ENCODE measurements at regions not wholly inside any gene's neighbourhood (a gene's known extent, or its start where the extent isn't known, plus 50 kb on each side); places are given as distances from the start of the nearest gene placed in this dataset.

DNA sequence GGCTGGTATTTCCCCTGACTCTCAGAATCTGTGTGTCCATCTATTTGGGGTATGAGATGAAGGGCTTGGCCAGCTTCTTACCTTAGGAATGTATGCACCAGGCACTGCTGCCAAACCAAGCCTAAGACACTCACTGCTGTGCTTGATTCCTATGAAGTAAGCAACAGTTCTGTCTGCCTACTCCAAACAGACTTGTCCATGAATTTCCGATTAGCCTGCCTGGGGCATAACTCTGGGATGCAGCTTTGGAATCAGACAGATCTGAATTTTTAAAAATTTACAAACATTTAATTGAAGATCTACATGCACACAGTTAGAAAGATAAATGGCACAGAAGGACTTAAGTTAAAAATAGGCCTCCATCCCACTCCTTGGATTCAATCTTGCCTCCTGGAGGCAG, 59.5 kb upstream of the JDP2 start (continued):
- TF ChIP-seq, protein P1, sequence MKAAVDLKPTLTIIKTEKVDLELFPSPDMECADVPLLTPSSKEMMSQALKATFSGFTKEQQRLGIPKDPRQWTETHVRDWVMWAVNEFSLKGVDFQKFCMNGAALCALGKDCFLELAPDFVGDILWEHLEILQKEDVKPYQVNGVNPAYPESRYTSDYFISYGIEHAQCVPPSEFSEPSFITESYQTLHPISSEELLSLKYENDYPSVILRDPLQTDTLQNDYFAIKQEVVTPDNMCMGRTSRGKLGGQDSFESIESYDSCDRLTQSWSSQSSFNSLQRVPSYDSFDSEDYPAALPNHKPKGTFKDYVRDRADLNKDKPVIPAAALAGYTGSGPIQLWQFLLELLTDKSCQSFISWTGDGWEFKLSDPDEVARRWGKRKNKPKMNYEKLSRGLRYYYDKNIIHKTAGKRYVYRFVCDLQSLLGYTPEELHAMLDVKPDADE (IDR thresholded peaks at IDR 0.05): no peak
- TF ChIP-seq EZH2phosphoT487 (IDR thresholded peaks at IDR 0.05; ENCODE audit: unreplicated experiment) (no peak), POLR2AphosphoS5 (IDR thresholded peaks at IDR 0.05; ENCODE audit: low read depth) (no peak), CREB1 (CRISPR knock-in tag; IDR thresholded peaks at IDR 0.05; ENCODE audit: low read depth) (no peak)
- TF ChIP-seq, protein P2, sequence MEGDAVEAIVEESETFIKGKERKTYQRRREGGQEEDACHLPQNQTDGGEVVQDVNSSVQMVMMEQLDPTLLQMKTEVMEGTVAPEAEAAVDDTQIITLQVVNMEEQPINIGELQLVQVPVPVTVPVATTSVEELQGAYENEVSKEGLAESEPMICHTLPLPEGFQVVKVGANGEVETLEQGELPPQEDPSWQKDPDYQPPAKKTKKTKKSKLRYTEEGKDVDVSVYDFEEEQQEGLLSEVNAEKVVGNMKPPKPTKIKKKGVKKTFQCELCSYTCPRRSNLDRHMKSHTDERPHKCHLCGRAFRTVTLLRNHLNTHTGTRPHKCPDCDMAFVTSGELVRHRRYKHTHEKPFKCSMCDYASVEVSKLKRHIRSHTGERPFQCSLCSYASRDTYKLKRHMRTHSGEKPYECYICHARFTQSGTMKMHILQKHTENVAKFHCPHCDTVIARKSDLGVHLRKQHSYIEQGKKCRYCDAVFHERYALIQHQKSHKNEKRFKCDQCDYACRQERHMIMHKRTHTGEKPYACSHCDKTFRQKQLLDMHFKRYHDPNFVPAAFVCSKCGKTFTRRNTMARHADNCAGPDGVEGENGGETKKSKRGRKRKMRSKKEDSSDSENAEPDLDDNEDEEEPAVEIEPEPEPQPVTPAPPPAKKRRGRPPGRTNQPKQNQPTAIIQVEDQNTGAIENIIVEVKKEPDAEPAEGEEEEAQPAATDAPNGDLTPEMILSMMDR (conservative IDR thresholded peaks at IDR 0.05; ENCODE audit: low read depth in 2 of 2): no peak

DNA sequence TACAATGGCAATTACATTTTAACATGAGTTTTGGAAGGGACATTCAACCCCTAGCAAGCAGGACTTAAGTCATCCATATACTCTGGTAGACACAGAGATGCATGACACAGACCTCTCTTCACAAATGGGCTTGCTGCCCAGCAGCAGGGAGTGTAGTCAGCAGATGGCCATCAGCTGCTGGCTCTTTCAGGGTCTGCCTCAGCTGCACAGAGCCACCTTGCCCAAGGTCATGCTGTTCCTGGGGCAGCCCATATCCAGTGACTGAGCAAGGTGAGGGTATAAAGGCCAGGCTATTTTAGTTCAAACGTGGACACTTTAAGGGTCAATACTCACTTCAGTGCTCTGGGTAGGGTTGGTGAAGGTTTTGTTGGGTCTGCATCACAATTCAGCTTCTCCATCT, 58.3 kb upstream of the JDP2 start:
- DNase-seq (ENCODE audit: low spot score) (no peak), ATAC-seq (no peak)
- Mint-ChIP-seq H3K36me3 (ENCODE audit: low read depth) (no peaks in the 10 kb centered on the region), H3K27ac (no peak overlapping the region), H3K4me3 (no peak overlapping the region), H3K27me3 (ENCODE audit: insufficient read depth, low read depth, poor library complexity) (no peaks in the 10 kb centered on the region), H3K4me1 (no peaks in the 10 kb centered on the region), H3K9me3 (no peaks in the 10 kb centered on the region)
- Histone ChIP-seq H3F3A (replicated peaks; ENCODE audit: low read depth) (no peaks in the 10 kb centered on the region), H3K9me2 (ENCODE audit: insufficient read depth) (no peaks in the 10 kb centered on the region; the same call in 1 of the 2 replicates), H3K4me1 (ENCODE audit: insufficient read depth) (no peaks in the 10 kb centered on the region), H3K4me2 (no peak overlapping the region), H2AFZ (no peak overlapping the region), H3K36me3 (ENCODE audit: insufficient read depth) (no peaks in the 10 kb centered on the region), H3K4me3 (no peak overlapping the region), H3K27me3 (ENCODE audit: insufficient read depth) (no peaks in the 10 kb centered on the region), H4K20me1 (replicated peaks; ENCODE audit: insufficient read depth) (no peaks in the 10 kb centered on the region), H3K27ac (ENCODE audit: low read depth) (no peak overlapping the region), H3K79me2 (replicated peaks; ENCODE audit: insufficient read depth) (no peaks in the 10 kb centered on the region)
- TF ChIP-seq POLR2AphosphoS5 (IDR thresholded peaks at IDR 0.05; ENCODE audit: low read depth) (no peak), CREB1 (CRISPR knock-in tag; IDR thresholded peaks at IDR 0.05; ENCODE audit: low read depth) (no peak), EZH2 (IDR thresholded peaks at IDR 0.05; ENCODE audit: low read depth, unreplicated experiment) (no peak), JUNB (IDR thresholded peaks at IDR 0.05; ENCODE audit: unreplicated experiment) (no peak), NANOG (IDR thresholded peaks at IDR 0.05; ENCODE audit: borderline replicate concordance) (no peak), EZH2phosphoT487 (IDR thresholded peaks at IDR 0.05; ENCODE audit: unreplicated experiment) (no peak), ZNF331 (CRISPR knock-in tag; IDR thresholded peaks at IDR 0.05; ENCODE audit: low read depth) (no peak)
- TF ChIP-seq, protein P2 (conservative IDR thresholded peaks at IDR 0.05; ENCODE audit: low read depth in 2 of 2): no peak
- TF ChIP-seq, protein P3, sequence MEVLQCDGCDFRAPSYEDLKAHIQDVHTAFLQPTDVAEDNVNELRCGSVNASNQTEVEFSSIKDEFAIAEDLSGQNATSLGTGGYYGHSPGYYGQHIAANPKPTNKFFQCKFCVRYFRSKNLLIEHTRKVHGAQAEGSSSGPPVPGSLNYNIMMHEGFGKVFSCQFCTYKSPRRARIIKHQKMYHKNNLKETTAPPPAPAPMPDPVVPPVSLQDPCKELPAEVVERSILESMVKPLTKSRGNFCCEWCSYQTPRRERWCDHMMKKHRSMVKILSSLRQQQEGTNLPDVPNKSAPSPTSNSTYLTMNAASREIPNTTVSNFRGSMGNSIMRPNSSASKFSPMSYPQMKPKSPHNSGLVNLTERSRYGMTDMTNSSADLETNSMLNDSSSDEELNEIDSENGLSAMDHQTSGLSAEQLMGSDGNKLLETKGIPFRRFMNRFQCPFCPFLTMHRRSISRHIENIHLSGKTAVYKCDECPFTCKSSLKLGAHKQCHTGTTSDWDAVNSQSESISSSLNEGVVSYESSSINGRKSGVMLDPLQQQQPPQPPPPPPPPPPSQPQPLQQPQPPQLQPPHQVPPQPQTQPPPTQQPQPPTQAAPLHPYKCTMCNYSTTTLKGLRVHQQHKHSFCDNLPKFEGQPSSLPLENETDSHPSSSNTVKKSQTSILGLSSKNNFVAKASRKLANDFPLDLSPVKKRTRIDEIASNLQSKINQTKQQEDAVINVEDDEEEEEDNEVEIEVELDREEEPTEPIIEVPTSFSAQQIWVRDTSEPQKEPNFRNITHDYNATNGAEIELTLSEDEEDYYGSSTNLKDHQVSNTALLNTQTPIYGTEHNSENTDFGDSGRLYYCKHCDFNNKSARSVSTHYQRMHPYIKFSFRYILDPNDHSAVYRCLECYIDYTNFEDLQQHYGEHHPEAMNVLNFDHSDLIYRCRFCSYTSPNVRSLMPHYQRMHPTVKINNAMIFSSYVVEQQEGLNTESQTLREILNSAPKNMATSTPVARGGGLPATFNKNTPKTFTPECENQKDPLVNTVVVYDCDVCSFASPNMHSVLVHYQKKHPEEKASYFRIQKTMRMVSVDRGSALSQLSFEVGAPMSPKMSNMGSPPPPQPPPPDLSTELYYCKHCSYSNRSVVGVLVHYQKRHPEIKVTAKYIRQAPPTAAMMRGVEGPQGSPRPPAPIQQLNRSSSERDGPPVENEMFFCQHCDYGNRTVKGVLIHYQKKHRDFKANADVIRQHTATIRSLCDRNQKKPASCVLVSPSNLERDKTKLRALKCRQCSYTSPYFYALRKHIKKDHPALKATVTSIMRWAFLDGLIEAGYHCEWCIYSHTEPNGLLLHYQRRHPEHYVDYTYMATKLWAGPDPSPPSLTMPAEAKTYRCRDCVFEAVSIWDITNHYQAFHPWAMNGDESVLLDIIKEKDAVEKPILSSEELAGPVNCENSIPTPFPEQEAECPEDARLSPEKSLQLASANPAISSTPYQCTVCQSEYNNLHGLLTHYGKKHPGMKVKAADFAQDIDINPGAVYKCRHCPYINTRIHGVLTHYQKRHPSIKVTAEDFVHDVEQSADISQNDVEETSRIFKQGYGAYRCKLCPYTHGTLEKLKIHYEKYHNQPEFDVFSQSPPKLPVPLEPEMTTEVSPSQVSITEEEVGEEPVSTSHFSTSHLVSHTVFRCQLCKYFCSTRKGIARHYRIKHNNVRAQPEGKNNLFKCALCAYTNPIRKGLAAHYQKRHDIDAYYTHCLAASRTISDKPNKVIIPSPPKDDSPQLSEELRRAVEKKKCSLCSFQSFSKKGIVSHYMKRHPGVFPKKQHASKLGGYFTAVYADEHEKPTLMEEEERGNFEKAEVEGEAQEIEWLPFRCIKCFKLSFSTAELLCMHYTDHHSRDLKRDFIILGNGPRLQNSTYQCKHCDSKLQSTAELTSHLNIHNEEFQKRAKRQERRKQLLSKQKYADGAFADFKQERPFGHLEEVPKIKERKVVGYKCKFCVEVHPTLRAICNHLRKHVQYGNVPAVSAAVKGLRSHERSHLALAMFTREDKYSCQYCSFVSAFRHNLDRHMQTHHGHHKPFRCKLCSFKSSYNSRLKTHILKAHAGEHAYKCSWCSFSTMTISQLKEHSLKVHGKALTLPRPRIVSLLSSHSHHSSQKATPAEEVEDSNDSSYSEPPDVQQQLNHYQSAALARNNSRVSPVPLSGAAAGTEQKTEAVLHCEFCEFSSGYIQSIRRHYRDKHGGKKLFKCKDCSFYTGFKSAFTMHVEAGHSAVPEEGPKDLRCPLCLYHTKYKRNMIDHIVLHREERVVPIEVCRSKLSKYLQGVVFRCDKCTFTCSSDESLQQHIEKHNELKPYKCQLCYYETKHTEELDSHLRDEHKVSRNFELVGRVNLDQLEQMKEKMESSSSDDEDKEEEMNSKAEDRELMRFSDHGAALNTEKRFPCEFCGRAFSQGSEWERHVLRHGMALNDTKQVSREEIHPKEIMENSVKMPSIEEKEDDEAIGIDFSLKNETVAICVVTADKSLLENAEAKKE (CRISPR knock-in tag; IDR thresholded peaks at IDR 0.05): no peak
